Type B pancreatic cell (in vitro differentiated cells): ENCODE measurements at regions not wholly inside any gene's neighbourhood (a gene's known extent, or its start where the extent isn't known, plus 50 kb on each side); places are given as distances from the start of the nearest gene placed in this dataset.

Experiments used
- DNase-seq: peaks from one replicate; pipeline ENCODE4 v3.0.0; 2021; ENCODE audit warnings: mixed read lengths; ENCODE audit not compliant: unreplicated experiment; ENCODE audit errors: extremely low spot score
- H3K27ac Mint-ChIP-seq: 2 replicates; pipeline ENCODE4 v1.8.0; 2021; ENCODE audit warnings: mild to moderate bottlenecking, mixed read lengths
- H3K27me3 Mint-ChIP-seq: 2 replicates; pipeline ENCODE4 v1.8.0; 2021; ENCODE audit warnings: mixed read lengths
- H3K36me3 Mint-ChIP-seq: 2 replicates; pipeline ENCODE4 v1.8.0; 2021; ENCODE audit warnings: mixed read lengths
- H3K4me1 Mint-ChIP-seq: one replicate; pipeline ENCODE4 v1.8.0; 2021; ENCODE audit warnings: mixed read lengths; ENCODE audit not compliant: unreplicated experiment
- H3K4me3 Mint-ChIP-seq: 2 replicates; pipeline ENCODE4 v1.8.0; 2021; ENCODE audit warnings: mild to moderate bottlenecking, mixed read lengths
- H3K9me3 Mint-ChIP-seq: 2 replicates; pipeline ENCODE4 v1.8.0; 2021; ENCODE audit warnings: mixed read lengths
- CTCF ChIP-seq: fragments of 200-600 bp; sonication (generic); conservative IDR thresholded peaks from 2 replicates; pipeline ENCODE4 v1.5.0; 2021; ENCODE audit warnings: antibody characterized with exemption, mild to moderate bottlenecking

- no peaks in the 10 kb centered on the region for H3K9me3 Mint-ChIP-seq
- H3K4me3 Mint-ChIP-seq: no peak overlapping the region
- peaks cover 4% of the 10 kb centered on the region for H3K27me3 Mint-ChIP-seq
- H3K4me1 Mint-ChIP-seq: no peaks in the 10 kb centered on the region
- TF ChIP-seq CTCF: no peak
- no peaks in the 10 kb centered on the region for H3K36me3 Mint-ChIP-seq
- no peak overlapping the region for H3K27ac Mint-ChIP-seq
- DNase-seq: no peak
Observed at GRCh38 chr1:244264163-244264562, 187.5 kb downstream of the ADSS2 start.

GRCh38 chr1:244265507-244265906, 186.2 kb downstream of the ADSS2 start:
- no peak for DNase-seq
- Mint-ChIP-seq H3K36me3 (no peaks in the 10 kb centered on the region), H3K27me3 (peaks cover 4% of the 10 kb centered on the region), H3K27ac (no peak overlapping the region), H3K4me3 (no peak overlapping the region), H3K4me1 (no peaks in the 10 kb centered on the region), H3K9me3 (peaks cover 3% of the 10 kb centered on the region)
- TF ChIP-seq CTCF: no peak

- Mint-ChIP-seq H3K4me3 (no peak overlapping the region), H3K4me1 (peaks cover 14% of the 10 kb centered on the region), H3K36me3 (no peaks in the 10 kb centered on the region), H3K27me3 (no peaks in the 10 kb centered on the region), H3K9me3 (peaks cover 11% of the 10 kb centered on the region), H3K27ac (no peak overlapping the region)
- DNase-seq: no peak
- no peak for TF ChIP-seq CTCF
Observed at GRCh38 chr1:244269169-244269568, 182.5 kb downstream of the ADSS2 start.

- DNase-seq: peak; percentile 3
- Mint-ChIP-seq H3K27ac (no peak overlapping the region), H3K4me1 (peaks cover 14% of the 10 kb centered on the region), H3K4me3 (no peak overlapping the region), H3K27me3 (no peaks in the 10 kb centered on the region), H3K9me3 (peaks cover 11% of the 10 kb centered on the region), H3K36me3 (no peaks in the 10 kb centered on the region)
- no peak for TF ChIP-seq CTCF
Observed at GRCh38 chr1:244271004-244271403, 180.7 kb downstream of the ADSS2 start.

- Mint-ChIP-seq H3K4me3 (no peak overlapping the region), H3K27ac (no peak overlapping the region), H3K4me1 (peaks cover 14% of the 10 kb centered on the region), H3K9me3 (peaks cover 11% of the 10 kb centered on the region), H3K27me3 (peaks cover 5% of the 10 kb centered on the region), H3K36me3 (no peaks in the 10 kb centered on the region)
- peak; percentile 44 for DNase-seq
- TF ChIP-seq CTCF: no peak
Observed at GRCh38 chr1:244271691-244272308, 179.9 kb downstream of the ADSS2 start.
